Activated CD8-positive, alpha-beta memory T cell treated with anti-CD3 and anti-CD28 coated beads, Interleukin-2, amount 50 U/mL, for 24 hours (primary cell): ENCODE measurements at regions not wholly inside any gene's neighbourhood (a gene's known extent, or its start where the extent isn't known, plus 50 kb on each side); places are given as distances from the start of the nearest gene placed in this dataset.
"Not testable (repeated sequence)": the region's sequence is repeated elsewhere in the genome, so short reads cannot be mapped to it uniquely, and the experiment has no call there.

Source experiments
- DNase-seq: peaks from one replicate; pipeline ENCODE4 v3.0.0-alpha.2; 2020; ENCODE audit errors: extremely low read depth

GRCh38 chr16:87196661-87197060 is 120.5 kb downstream of the C16orf95 start:
- no peak for DNase-seq

DNA sequence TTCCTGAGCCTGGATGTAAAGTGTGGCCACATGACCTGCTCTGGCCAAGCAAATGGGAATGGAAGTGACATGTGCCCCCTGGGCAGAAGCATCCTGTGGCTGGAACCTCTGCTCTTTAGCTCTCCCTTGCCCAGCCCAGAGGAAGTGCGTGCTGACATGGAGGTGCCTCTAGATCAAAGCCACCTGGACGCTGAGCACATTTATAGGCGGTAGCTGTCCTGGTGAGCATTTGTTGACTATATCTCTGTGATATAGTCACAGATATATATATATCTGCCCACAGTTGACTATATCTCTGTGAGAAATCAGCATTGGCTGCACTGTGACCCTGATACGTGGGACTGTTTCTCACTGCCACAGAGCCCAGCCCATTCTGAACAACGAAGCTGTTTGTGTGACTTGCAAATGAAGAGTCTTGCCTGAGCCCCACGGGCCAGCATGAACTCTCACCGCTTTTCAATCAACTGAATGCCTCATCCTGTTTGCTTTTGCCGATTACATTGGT is 118.8 kb downstream of the C16orf95 start:
- DNase-seq, result no peak

GRCh38 chr16:87198881-87199280 is 118.3 kb downstream of the C16orf95 start:
- DNase-seq, result no peak

GRCh38 chr16:87199379-87199778 is 117.8 kb downstream of the C16orf95 start:
- DNase-seq, result no peak

DNA sequence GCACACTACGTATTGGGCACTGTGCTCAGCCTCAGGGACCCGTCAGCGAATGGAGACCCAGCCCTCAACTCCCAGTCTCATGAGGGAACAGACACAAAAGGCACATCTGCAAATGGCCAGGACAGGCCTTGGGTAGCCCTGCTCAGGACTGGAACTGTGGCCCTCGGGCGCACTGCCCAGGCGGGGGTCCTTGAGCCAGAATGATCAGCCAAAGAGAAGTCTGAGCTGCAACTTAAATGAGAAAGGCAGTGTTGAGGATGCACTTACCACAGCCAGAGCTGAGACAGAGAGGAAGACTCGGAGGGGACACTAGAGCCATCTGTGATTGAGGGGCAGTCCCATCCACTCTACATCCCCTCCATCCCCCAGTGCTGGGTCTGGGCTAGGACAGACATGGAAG is 117.3 kb downstream of the C16orf95 start:
- DNase-seq, result no peak

GRCh38 chr16:87200637-87201036 is 116.6 kb downstream of the C16orf95 start:
- DNase-seq, result no peak

- DNase-seq, result no peak
Measured at GRCh38 chr16:87201052-87201451, 116.1 kb downstream of the C16orf95 start.

DNA sequence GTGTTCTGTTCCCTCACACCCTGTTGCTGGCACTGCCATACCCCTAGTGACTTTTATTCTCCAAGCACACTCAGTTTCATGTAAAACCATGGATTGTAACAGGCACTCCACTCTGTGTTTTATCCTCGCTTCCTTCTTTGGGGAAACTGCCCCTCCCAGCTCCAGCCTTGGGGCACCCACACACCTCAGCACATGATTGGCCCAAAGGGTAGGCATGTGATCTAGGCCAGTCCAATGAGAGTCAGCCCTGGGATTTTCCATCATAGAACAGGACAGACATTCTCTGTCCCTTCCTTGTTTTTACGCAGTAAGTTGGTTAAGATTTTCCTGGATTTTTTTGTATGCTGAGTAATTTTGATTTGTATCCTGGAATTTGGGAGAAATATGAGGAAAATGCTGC is 115.4 kb downstream of the C16orf95 start:
- DNase-seq, result no peak

GRCh38 chr16:87202346-87202745 is 114.8 kb downstream of the C16orf95 start:
- DNase-seq, result no peak

DNA sequence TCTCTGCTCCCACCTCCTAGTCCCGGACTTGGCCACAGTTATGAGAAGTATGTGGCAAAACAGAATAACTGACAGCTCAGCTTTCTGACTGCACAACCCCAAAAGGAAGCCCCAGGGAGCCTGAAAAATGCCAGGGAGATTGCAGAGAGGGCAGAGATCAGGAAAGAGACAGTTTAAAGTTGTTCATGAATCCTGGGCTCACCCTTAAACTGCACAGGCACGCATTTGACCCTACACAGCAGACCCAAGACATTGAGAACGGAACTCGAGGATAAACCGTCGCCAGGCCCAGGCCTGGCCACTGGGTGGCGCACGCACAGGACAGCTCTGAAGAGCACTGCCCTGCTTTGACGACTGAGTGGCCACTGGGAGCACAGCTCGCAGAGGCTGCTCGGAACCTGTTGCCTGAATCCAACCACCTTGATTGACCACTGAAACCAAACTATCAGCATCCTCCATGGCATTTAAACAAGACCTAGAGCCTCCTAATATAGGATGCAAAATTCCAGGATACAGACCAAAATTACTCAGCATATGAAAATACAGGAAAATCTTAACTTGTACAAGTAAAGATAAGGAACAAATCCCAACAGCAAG is 114.0 kb downstream of the C16orf95 start:
- no peak for DNase-seq

DNA sequence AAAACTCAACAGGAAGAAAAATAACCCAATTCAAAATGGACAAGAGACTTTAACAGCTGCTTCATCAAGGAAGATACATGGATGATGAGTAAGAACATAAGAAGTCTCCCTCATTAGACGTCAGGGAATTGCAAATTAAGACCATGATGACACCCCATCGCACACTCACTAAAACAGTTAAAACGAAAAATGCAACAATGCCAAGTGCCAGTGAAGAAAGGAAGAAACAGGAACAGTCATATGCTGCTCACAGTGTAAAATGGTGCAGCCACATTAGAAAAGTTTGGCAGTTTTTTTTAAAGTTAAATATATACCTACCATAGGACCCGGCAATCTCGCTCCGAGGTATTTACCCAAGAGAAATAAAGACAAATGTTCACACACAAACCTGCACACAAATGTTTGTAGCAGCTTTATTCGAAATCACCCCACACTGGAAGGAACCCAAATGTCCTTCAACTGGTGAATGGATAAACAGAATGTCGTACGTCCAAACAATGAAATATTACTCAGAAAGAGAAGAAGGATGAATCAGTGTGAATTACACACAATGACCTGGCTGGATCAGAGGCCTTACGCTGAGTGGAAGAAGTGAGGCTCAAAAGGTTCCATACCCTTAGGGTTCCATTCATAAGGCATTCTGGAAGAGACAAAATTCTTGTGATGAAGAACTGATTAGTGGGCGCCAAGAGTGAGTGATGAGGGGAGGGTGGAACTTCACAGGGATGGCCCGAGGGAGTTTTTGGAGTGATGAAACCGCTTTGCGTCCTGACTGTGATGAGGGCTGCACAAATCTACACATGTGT is 110.3 kb downstream of the C16orf95 start:
- no peak for DNase-seq

GRCh38 chr16:87207509-87207908 is 109.7 kb downstream of the C16orf95 start:
- no peak for DNase-seq

GRCh38 chr16:87207965-87208364 is 109.2 kb downstream of the C16orf95 start:
- DNase-seq, result no peak

- not testable (repeated sequence) for DNase-seq
Measured at GRCh38 chr16:87208968-87209367, 108.2 kb downstream of the C16orf95 start.

GRCh38 chr16:87209808-87210512 is 107.2 kb downstream of the C16orf95 start:
- DNase-seq, result no peak

DNA sequence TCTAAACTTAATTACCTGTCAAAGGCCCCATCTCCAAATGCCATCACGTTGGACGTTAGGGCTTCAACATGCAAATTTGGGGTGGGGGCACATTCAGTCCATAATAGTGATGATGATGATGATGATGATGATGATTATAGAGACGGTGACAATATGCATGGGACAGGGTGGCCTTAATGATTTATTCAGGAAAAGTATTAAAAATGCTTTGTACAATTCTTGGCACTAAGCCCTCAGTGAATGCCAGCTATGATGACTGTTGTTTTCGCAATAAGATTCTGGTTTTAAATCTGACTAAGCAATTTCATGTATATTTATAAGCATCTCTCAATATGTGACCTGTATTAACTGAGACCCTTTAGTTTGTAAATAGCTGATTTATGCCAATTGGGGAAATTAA is 106.3 kb downstream of the C16orf95 start:
- DNase-seq, result no peak

DNA sequence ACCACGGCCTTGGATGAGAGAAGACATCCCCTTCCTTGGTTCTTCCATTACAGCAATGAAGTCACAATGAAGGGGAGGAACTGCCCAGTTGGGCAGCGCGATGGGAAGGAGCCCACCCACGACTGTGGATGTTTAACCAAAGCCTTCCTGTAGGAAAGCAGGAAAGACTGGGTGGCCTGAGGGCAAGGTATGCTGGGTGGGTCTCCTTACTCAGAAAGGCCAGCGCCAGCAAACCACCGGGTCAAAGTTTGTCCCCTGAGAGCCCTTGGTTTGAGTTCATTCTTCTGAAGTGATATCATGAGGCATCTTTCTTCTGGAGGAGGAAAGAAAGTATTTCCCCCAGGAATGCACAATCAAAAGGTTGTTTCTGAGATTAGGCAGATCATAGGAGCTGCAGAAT is 105.2 kb downstream of the C16orf95 start:
- DNase-seq, result no peak

DNA sequence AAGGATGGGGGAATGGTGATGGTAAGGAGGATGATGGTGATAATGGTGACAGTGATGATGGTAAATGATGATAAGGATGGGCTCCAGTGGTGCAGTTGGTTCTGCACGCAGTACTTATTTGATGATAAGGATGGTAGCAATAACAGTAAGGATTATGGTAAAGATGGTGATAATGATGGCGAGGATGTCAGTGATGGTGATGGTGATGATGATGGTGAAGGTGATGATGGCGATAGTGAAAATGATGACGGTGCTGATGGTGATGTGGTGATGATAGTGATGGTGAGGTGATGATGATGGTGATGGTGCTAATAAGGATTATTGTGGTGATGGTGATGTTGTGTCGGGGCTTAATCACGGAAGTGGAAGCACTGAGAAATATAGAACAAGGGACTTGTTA is 103.7 kb downstream of the C16orf95 start:
- no peak for DNase-seq

DNA sequence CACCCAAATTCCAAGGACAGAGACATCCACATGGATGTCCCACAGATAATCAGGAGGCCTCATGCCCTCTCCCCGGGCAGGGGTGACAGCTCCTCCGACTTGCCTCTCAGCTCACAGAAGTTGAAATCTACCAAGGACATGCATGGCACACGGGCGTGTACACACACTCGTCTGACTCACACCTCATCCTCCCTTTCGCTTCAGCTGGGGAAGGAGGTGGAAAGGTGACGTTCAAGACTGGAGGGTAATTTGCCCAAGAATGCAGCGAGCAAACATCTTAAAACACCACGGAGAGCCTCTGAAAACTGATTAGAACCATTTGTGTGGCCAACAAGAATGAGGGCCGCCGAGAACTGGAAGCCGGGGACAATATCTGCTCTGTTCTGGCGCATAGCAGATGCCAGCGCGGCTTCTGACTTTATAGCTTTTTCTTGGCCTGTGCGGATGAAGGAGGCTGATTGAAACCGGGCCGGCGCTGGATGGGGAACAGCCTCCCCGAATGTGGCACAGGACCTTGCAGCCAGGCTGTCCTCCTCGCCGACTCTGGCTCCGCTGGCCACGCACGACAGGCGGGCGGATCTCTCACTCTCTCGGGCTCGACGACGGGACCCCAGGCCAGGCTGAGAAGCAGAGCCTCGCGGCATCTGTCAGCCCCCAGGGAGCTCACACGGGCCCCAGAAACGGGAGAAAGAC is 100.9 kb downstream of the C16orf95 start:
- DNase-seq, result no peak

GRCh38 chr16:87216841-87217275 is 100.3 kb downstream of the C16orf95 start:
- no peak for DNase-seq

DNA sequence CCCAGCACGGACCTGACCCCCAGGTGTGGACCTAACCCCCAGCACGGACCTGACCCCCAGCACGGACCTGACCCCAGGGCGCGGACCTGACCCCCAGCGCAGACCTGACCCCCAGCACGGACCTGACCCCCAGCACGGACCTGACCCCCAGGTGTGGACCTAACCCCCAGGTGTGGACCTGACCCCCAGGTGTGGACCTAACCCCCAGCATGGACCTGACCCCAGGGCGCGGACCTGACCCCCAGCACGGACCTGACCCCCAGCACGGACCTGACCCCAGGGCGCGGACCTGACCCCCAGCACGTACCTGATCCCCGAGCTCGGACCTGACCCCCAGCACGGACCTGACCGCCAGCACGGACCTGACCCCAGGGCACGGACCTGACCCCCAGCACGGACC is 99.4 kb downstream of the C16orf95 start:
- not testable (repeated sequence) for DNase-seq
